ENCODE measurements at regions not wholly inside any gene's neighbourhood (a gene's known extent, or its start where the extent isn't known, plus 50 kb on each side); places are given as distances from the start of the nearest gene placed in this dataset.

- no peak for TF ChIP-seq EZH2 (IDR thresholded peaks at IDR 0.05)
- no peak for TF ChIP-seq POLR2AphosphoS5 (IDR thresholded peaks at IDR 0.05; ENCODE audit: borderline replicate concordance, low read depth, low read length)
- no peak for TF ChIP-seq FOXP2 (optimal IDR thresholded peaks at IDR 0.05; ENCODE audit: control extremely low read depth, extremely low read length, insufficient read depth)
These were observed 518.6 kb downstream of the PIK3C3 start for GRCh38 chr18:42473611-42474010.

All from SK-N-MC (cell line).